ENCODE measurements at regions not wholly inside any gene's neighbourhood (a gene's known extent, or its start where the extent isn't known, plus 50 kb on each side); places are given as distances from the start of the nearest gene placed in this dataset.

DNA sequence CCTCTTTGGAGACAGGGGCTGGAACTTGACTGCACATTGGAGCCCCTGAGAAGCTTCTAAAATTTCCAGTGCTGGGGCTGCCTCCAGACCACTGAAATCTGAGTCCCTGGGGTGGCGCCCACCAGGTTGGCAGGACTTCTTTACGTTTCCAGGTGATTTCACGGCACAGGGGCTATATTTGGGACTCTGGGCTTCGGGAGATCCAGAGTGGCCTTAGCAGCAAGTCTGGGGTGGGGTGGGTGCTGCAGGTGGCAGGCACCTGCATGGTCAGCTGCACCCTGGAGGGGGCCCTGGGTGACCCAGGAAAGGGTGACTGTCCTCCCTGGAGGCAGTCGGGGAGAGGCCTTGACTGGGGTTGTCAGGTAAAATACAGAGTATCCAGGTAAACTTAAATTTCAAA lies 135.5 kb upstream of the PHACTR3 start:
- TF ChIP-seq FOXP1 (CRISPR knock-in tag; IDR thresholded peaks at IDR 0.05) (no peak), SRF (CRISPR knock-in tag; IDR thresholded peaks at IDR 0.05) (no peak), PHB2 (IDR thresholded peaks at IDR 0.05; ENCODE audit: low read depth) (no peak), POLR3A (IDR thresholded peaks at IDR 0.05; ENCODE audit: borderline replicate concordance, extremely low read depth, insufficient read depth, insufficient read length) (no peak), C11orf30 (IDR thresholded peaks at IDR 0.05; ENCODE audit: low read depth) (no peak), ELF1 (tag; IDR thresholded peaks at IDR 0.05) (no peak), PURB (CRISPR knock-in tag; IDR thresholded peaks at IDR 0.05; ENCODE audit: low read depth) (no peak), TGIF2 (CRISPR knock-in tag; IDR thresholded peaks at IDR 0.05) (no peak), ZNF274 (IDR thresholded peaks at IDR 0.05; ENCODE audit: borderline replicate concordance, low read depth, low read length) (no peak)
- TF ChIP-seq, protein P1, sequence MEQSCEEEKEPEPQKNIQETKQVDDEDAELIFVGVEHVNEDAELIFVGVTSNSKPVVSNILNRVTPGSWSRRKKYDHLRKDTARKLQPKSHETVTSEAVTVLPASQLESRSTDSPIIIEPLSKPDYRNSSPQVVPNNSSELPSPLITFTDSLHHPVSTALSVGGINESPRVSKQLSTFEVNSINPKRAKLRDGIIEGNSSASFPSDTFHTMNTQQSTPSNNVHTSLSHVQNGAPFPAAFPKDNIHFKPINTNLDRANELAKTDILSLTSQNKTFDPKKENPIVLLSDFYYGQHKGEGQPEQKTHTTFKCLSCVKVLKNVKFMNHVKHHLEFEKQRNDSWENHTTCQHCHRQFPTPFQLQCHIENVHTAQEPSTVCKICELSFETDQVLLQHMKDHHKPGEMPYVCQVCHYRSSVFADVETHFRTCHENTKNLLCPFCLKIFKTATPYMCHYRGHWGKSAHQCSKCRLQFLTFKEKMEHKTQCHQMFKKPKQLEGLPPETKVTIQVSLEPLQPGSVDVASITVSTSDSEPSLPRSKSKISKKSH (CRISPR knock-in tag; IDR thresholded peaks at IDR 0.05) = no peak
- TF ChIP-seq, protein P2, sequence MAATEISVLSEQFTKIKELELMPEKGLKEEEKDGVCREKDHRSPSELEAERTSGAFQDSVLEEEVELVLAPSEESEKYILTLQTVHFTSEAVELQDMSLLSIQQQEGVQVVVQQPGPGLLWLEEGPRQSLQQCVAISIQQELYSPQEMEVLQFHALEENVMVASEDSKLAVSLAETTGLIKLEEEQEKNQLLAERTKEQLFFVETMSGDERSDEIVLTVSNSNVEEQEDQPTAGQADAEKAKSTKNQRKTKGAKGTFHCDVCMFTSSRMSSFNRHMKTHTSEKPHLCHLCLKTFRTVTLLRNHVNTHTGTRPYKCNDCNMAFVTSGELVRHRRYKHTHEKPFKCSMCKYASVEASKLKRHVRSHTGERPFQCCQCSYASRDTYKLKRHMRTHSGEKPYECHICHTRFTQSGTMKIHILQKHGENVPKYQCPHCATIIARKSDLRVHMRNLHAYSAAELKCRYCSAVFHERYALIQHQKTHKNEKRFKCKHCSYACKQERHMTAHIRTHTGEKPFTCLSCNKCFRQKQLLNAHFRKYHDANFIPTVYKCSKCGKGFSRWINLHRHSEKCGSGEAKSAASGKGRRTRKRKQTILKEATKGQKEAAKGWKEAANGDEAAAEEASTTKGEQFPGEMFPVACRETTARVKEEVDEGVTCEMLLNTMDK (IDR thresholded peaks at IDR 0.05; ENCODE audit: borderline replicate concordance, insufficient read depth, low read depth, low read length, poor library complexity, severe bottlenecking) = no peak
- TF ChIP-seq, protein P3, sequence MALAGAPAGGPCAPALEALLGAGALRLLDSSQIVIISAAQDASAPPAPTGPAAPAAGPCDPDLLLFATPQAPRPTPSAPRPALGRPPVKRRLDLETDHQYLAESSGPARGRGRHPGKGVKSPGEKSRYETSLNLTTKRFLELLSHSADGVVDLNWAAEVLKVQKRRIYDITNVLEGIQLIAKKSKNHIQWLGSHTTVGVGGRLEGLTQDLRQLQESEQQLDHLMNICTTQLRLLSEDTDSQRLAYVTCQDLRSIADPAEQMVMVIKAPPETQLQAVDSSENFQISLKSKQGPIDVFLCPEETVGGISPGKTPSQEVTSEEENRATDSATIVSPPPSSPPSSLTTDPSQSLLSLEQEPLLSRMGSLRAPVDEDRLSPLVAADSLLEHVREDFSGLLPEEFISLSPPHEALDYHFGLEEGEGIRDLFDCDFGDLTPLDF (CRISPR knock-in tag; IDR thresholded peaks at IDR 0.05) = no peak
- Histone ChIP-seq H3K9me1 (ENCODE audit: control insufficient read depth, insufficient read depth, low read length) (no peaks in the 10 kb centered on the region), H3K36me3 (ENCODE audit: control insufficient read depth, insufficient read depth, low read length) (no peaks in the 10 kb centered on the region), H3K27ac (ENCODE audit: extremely low read depth, low read depth, low read length) (no peak overlapping the region), H3K9me3 (replicated peaks; ENCODE audit: control insufficient read depth, insufficient read depth, low read depth, low read length) (no peaks in the 10 kb centered on the region), H3K4me3 (no peak overlapping the region), H2AFZ (ENCODE audit: low read depth, low read length) (no peak overlapping the region), H3K27me3 (ENCODE audit: control insufficient read depth in 2 of 2, insufficient read depth in 2 of 2, low read length in 2 of 2) (peaks cover 7 to 34% of the 10 kb centered on the region in 2 experiments; a peak in 3 of 5 replicates), H3K79me2 (ENCODE audit: control insufficient read depth, insufficient read depth, low read length) (no peaks in the 10 kb centered on the region), H3K4me1 (replicated peaks in 1 of 2; ENCODE audit: control insufficient read depth in 2 of 2, insufficient read depth in 2 of 2, low read length in 2 of 2) (0 out of 5 replicates have a peak, but pooled peaks cover 0 to 2% of the 10 kb centered on the region in 2 experiments), H3K9ac (ENCODE audit: insufficient read depth in 1 of 2, low read depth in 2 of 2, low read length in 2 of 2) (no peak overlapping the region), H4K20me1 (replicated peaks; ENCODE audit: control insufficient read depth, insufficient read depth, low read length) (no peaks in the 10 kb centered on the region; the same call in 1 of the 2 replicates), H3K4me2 (ENCODE audit: insufficient read depth, low read length) (no peak overlapping the region)
- intact Hi-C loops (cut with micrococcal nuclease) (no loop called here), in situ Hi-C loops (cut with MboI) (no loop called here)
- DNase-seq (ENCODE audit: extremely low read depth in 1 of 4, low spot score in 3 of 4) (no peak), FAIRE-seq (no peak), ATAC-seq (no peak)
- ChIA-PET CTCF (ENCODE audit: low intra/inter-chr PET ratio) (no interaction called here), POLR2A (interaction anchor here (0.7 kb wide), 1 partner anchor 36 kb away, joined by 5 read pairs; no protein-coding TSS in a partner anchor)
- BruUV-seq (replicated peaks) = no TSS peak
- WGBS (ENCODE audit: insufficient coverage, low coverage, missing lambda C conversion rate) = 0% methylated on average over 5 of the region's 5 CpGs

Measured in K562 (cell line).